ENCODE measurements at regions not wholly inside any gene's neighbourhood (a gene's known extent, or its start where the extent isn't known, plus 50 kb on each side); places are given as distances from the start of the nearest gene placed in this dataset.

GRCh38 chr11:115100706-115101105, 403.5 kb downstream of the CADM1 start:
- H3K36me3 ChIP-seq, result no peaks in the 10 kb centered on the region
- DNase-seq, result no peak
- TF ChIP-seq POLR2A (IDR thresholded peaks at IDR 0.05) (no peak), CTCF (IDR thresholded peaks at IDR 0.05) (no peak)

GRCh38 chr11:115103921-115104320, 400.3 kb downstream of the CADM1 start:
- Histone ChIP-seq H3K27me3 (no peaks in the 10 kb centered on the region), H3K36me3 (no peaks in the 10 kb centered on the region), H3K4me1 (no peaks in the 10 kb centered on the region), H3K9me3 (no peaks in the 10 kb centered on the region), H3K27ac (no peak overlapping the region), H3K4me3 (no peak overlapping the region)
- TF ChIP-seq POLR2A (IDR thresholded peaks at IDR 0.05), result no peak
- no peak for TF ChIP-seq CTCF (IDR thresholded peaks at IDR 0.05)
- DNase-seq, result no peak

More at GRCh38 chr11:115100706-115101105, 403.5 kb downstream of the CADM1 start:
- Histone ChIP-seq H3K9me3 (no peaks in the 10 kb centered on the region), H3K4me3 (no peak overlapping the region), H3K27ac (no peak overlapping the region), H3K27me3 (no peaks in the 10 kb centered on the region), H3K4me1 (no peaks in the 10 kb centered on the region)

GRCh38 chr11:115104851-115105453, 399.3 kb downstream of the CADM1 start:
- no peak for TF ChIP-seq CTCF (IDR thresholded peaks at IDR 0.05)
- no peak for TF ChIP-seq POLR2A (IDR thresholded peaks at IDR 0.05)
- H3K27ac ChIP-seq, result no peak overlapping the region
- no peaks in the 10 kb centered on the region for H3K27me3 ChIP-seq
- no peaks in the 10 kb centered on the region for H3K9me3 ChIP-seq
- no peak overlapping the region for H3K4me3 ChIP-seq
- H3K36me3 ChIP-seq, result no peaks in the 10 kb centered on the region
- no peak for DNase-seq
- H3K4me1 ChIP-seq, result no peaks in the 10 kb centered on the region

GRCh38 chr11:115111066-115111465, 393.1 kb downstream of the CADM1 start:
- no peak for TF ChIP-seq CTCF (IDR thresholded peaks at IDR 0.05)
- H3K9me3 ChIP-seq, result no peaks in the 10 kb centered on the region
- no peak for DNase-seq
- H3K36me3 ChIP-seq, result no peaks in the 10 kb centered on the region
- H3K27ac ChIP-seq, result no peak overlapping the region
- no peaks in the 10 kb centered on the region for H3K27me3 ChIP-seq
- no peaks in the 10 kb centered on the region for H3K4me1 ChIP-seq
- H3K4me3 ChIP-seq, result no peak overlapping the region

- H3K27ac ChIP-seq, result no peak overlapping the region
- no peak overlapping the region for H3K4me3 ChIP-seq
- H3K9me3 ChIP-seq, result no peaks in the 10 kb centered on the region
- H3K27me3 ChIP-seq, result no peaks in the 10 kb centered on the region
- no peaks in the 10 kb centered on the region for H3K4me1 ChIP-seq
- DNase-seq, result no peak
- no peak for TF ChIP-seq CTCF (IDR thresholded peaks at IDR 0.05)
- H3K36me3 ChIP-seq, result no peaks in the 10 kb centered on the region
Measured at GRCh38 chr11:115112754-115113153, 391.5 kb downstream of the CADM1 start.

GRCh38 chr11:115117956-115118493, 386.2 kb downstream of the CADM1 start:
- no peak overlapping the region for H3K27ac ChIP-seq
- no peak for TF ChIP-seq CTCF (IDR thresholded peaks at IDR 0.05)
- DNase-seq, result no peak
- H3K4me1 ChIP-seq, result no peaks in the 10 kb centered on the region
- H3K9me3 ChIP-seq, result no peaks in the 10 kb centered on the region
- no peak overlapping the region for H3K4me3 ChIP-seq
- no peaks in the 10 kb centered on the region for H3K27me3 ChIP-seq
- no peaks in the 10 kb centered on the region for H3K36me3 ChIP-seq

Data from Peyer's patch (tissue), 4 donors.